Panc1 (cell line): ENCODE measurements at regions not wholly inside any gene's neighbourhood (a gene's known extent, or its start where the extent isn't known, plus 50 kb on each side); places are given as distances from the start of the nearest gene placed in this dataset.

Experiments
- CTCF ChIP-seq: fragments of 450-650 bp; IDR thresholded peaks from 2 replicates; pipeline ENCODE4 v1.5.1; 2017; ENCODE audit warnings: mild to moderate bottlenecking
- POLR2AphosphoS5 ChIP-seq: IDR thresholded peaks from 2 replicates; pipeline ENCODE4 v1.6.1; 2012; ENCODE audit warnings: mild to moderate bottlenecking, low read depth, low read length, moderate library complexity

DNA sequence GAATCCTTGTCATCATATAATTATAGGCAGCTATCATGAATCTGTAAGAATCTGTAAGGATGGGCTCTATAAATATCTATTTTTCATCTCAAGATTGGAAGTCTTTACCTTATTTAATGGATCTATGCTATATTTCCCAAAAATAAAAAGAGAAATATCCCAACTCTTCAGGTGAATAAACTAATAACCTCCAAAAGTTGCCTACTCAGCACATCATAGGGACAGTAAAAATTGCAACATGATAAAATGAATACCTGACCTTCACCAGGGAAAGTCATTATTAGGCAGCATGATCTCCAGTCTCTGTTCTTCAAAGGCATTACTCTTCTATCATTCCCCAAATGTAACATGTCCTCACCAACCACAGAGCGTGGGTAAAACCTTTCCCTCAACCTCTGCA is 277.3 kb downstream of the RAB38 start:
- TF ChIP-seq CTCF (no peak), POLR2AphosphoS5 (no peak)
